ENCODE measurements at regions not wholly inside any gene's neighbourhood (a gene's known extent, or its start where the extent isn't known, plus 50 kb on each side); places are given as distances from the start of the nearest gene placed in this dataset.

- H3K27me3 Mint-ChIP-seq: peaks cover 18 to 54% of the 10 kb centered on the region in 2 donors
- no peaks in the 10 kb centered on the region for H3K36me3 Mint-ChIP-seq
- ATAC-seq (no peak), DNase-seq (ENCODE audit: low spot score) (no peak)
- no peaks in the 10 kb centered on the region for H3K9me3 Mint-ChIP-seq
- no peak overlapping the region for H3K27ac Mint-ChIP-seq
- no peaks in the 10 kb centered on the region for H3K4me1 Mint-ChIP-seq (ENCODE audit: low read depth in 2 of 2)
- H3K4me3 Mint-ChIP-seq: no peak overlapping the region
Measured at GRCh38 chr2:176592216-176592615, 323.0 kb downstream of the MTX2 start.

GRCh38 chr2:176595986-176596385, 326.7 kb downstream of the MTX2 start:
- H3K27me3 Mint-ChIP-seq: peaks cover 32 to 64% of the 10 kb centered on the region in 2 donors
- DNase-seq (ENCODE audit: low spot score): no peak
- H3K27ac Mint-ChIP-seq: no peak overlapping the region
- no peaks in the 10 kb centered on the region for H3K9me3 Mint-ChIP-seq
- no peaks in the 10 kb centered on the region for H3K36me3 Mint-ChIP-seq
- ATAC-seq: no peak
- no peaks in the 10 kb centered on the region for H3K4me1 Mint-ChIP-seq (ENCODE audit: low read depth in 2 of 2)
- H3K4me3 Mint-ChIP-seq: no peak overlapping the region

GRCh38 chr2:176597916-176598315, 328.7 kb downstream of the MTX2 start:
- Mint-ChIP-seq H3K36me3 (no peaks in the 10 kb centered on the region), H3K4me1 (ENCODE audit: low read depth in 2 of 2) (no peaks in the 10 kb centered on the region), H3K4me3 (no peak overlapping the region), H3K9me3 (no peaks in the 10 kb centered on the region), H3K27ac (no peak overlapping the region), H3K27me3 (peaks cover 32 to 70% of the 10 kb centered on the region in 2 donors)
- DNase-seq (ENCODE audit: low spot score) (no peak), ATAC-seq (no peak)

DNA sequence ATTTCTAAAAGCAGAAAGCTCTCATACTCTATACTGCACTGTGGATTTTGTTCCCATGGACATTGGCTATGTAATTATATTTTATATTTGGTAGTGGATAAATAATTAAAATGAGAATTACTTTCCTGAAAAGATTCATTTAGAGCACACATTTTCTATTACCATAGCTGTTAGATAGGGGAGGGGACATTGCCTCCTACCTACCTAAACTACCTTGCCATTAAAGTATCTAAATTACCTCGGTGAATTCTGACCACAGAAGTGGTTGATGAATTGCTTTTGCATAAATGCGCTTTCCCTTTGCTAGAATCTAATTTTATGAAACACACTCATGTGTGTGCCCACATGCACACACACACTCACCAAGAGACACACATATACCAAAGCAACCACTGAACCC, 329.1 kb downstream of the MTX2 start:
- DNase-seq (ENCODE audit: low spot score) (no peak), ATAC-seq (no peak)
- H3K4me3 Mint-ChIP-seq: no peak overlapping the region
- no peaks in the 10 kb centered on the region for H3K36me3 Mint-ChIP-seq
- no peak overlapping the region for H3K27ac Mint-ChIP-seq
- no peaks in the 10 kb centered on the region for H3K9me3 Mint-ChIP-seq
- peaks cover 33 to 70% of the 10 kb centered on the region in 2 donors for H3K27me3 Mint-ChIP-seq
- H3K4me1 Mint-ChIP-seq (ENCODE audit: low read depth in 2 of 2): no peaks in the 10 kb centered on the region

DNA sequence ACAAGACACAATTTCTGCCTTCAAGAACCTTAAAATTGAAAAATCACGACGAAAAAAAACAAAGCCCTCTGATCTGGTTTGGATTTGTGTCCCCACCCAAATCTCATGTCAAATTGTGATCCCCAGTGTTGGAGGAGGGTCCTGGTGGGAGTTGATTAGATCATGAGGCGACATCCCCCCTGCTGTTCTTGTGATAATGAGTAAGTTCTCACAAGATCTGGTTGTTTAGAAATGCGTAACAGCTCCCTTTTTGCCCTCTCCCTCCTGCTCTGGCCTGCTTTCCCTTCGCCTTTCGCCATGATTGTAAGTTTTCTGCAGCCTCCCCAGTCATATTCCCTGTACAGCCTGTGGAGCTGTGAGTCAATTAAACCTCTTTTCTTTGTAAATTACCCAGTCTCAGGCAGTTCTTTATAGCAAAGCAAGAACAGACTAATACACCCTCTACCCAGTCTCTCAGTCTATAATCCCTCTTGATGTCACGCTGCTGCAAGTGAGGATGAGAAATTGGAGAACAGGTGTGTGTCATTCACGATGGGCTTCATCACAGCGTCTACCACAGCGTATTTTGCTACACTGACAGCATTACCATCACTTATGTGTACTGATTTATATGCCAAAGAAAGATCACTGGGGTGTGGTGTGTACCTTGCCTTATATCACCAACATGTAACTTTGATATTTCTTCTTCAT, 330.7 kb downstream of the MTX2 start:
- peaks cover 30 to 61% of the 10 kb centered on the region in 2 donors for H3K27me3 Mint-ChIP-seq

DNA sequence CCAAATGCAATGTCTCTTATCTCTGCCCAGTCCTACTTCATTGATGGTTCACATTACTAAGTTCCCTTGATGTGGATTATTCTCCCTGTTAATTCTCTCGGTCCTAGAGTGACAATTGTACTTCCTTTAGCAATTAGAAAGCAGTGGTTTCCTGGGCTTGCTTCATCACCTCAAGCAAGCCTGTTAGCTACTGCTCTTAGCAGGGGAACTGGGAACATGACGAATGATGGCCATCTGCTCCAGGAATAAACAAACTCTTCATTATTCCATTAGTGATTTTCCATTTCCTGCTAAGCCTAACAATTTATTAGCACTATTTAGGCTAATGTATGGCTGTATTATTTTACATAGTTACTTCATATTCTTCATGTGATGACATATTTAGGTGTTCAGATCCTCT, 331.8 kb downstream of the MTX2 start:
- Mint-ChIP-seq H3K4me1 (ENCODE audit: low read depth in 2 of 2) (no peaks in the 10 kb centered on the region), H3K4me3 (no peak overlapping the region), H3K27me3 (peaks cover 27 to 57% of the 10 kb centered on the region in 2 donors), H3K9me3 (no peaks in the 10 kb centered on the region), H3K36me3 (no peaks in the 10 kb centered on the region), H3K27ac (no peak overlapping the region)
- ATAC-seq (no peak), DNase-seq (ENCODE audit: low spot score) (no peak)

More for the DNA sequence above, 330.7 kb downstream of the MTX2 start:
- DNase-seq (ENCODE audit: low spot score) (no peak), ATAC-seq (no peak)
- Mint-ChIP-seq H3K4me1 (ENCODE audit: low read depth in 2 of 2) (no peaks in the 10 kb centered on the region), H3K36me3 (no peaks in the 10 kb centered on the region), H3K4me3 (no peak overlapping the region), H3K27ac (no peak overlapping the region), H3K9me3 (no peaks in the 10 kb centered on the region)

GRCh38 chr2:176612036-176612435, 342.8 kb downstream of the MTX2 start:
- ATAC-seq (no peak), DNase-seq (ENCODE audit: low spot score) (no peak)
- H3K27ac Mint-ChIP-seq: no peak overlapping the region
- no peaks in the 10 kb centered on the region for H3K9me3 Mint-ChIP-seq
- H3K4me3 Mint-ChIP-seq: no peak overlapping the region
- H3K36me3 Mint-ChIP-seq: no peaks in the 10 kb centered on the region
- no peaks in the 10 kb centered on the region for H3K4me1 Mint-ChIP-seq (ENCODE audit: low read depth in 2 of 2)
- peaks cover 25 to 40% of the 10 kb centered on the region in 2 donors for H3K27me3 Mint-ChIP-seq

DNA sequence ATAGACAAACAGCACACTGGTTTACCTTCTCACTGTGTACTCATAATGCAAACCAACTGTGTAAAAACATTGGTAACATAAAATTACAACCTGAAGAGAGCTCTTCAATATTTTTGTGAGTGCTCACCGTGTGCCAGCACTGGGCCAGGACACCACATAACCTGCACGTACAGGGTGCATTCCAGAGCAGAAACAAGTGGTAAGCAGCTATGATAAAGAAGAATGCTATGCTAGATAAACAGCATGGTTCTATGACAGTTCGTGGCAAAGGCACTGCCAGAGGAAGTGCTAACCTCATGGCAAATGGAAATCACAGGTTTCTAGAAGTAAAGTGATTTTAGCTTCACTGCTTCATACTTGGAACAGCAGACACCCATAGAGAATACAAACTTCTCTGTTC, 343.5 kb downstream of the MTX2 start:
- Mint-ChIP-seq H3K9me3 (no peaks in the 10 kb centered on the region), H3K36me3 (no peaks in the 10 kb centered on the region), H3K4me1 (ENCODE audit: low read depth in 2 of 2) (no peaks in the 10 kb centered on the region), H3K27ac (no peak overlapping the region), H3K4me3 (no peak overlapping the region), H3K27me3 (peaks cover 25 to 38% of the 10 kb centered on the region in 2 donors)
- no peak for ATAC-seq
- DNase-seq (ENCODE audit: low spot score): no peak

GRCh38 chr2:176613323-176613987, 344.2 kb downstream of the MTX2 start:
- H3K36me3 Mint-ChIP-seq: no peaks in the 10 kb centered on the region
- no peaks in the 10 kb centered on the region for H3K4me1 Mint-ChIP-seq (ENCODE audit: low read depth in 2 of 2)
- no peak overlapping the region for H3K27ac Mint-ChIP-seq
- no peaks in the 10 kb centered on the region for H3K9me3 Mint-ChIP-seq
- H3K4me3 Mint-ChIP-seq: no peak overlapping the region
- ATAC-seq: no peak
- peaks cover 25 to 38% of the 10 kb centered on the region in 2 donors for H3K27me3 Mint-ChIP-seq
- no peak for DNase-seq (ENCODE audit: low spot score)

- no peak for ATAC-seq
- no peak for DNase-seq (ENCODE audit: low spot score)
- H3K27me3 Mint-ChIP-seq: peaks cover 26 to 39% of the 10 kb centered on the region in 2 donors
- no peaks in the 10 kb centered on the region for H3K4me1 Mint-ChIP-seq (ENCODE audit: low read depth in 2 of 2)
- no peaks in the 10 kb centered on the region for H3K9me3 Mint-ChIP-seq
- no peak overlapping the region for H3K27ac Mint-ChIP-seq
- H3K36me3 Mint-ChIP-seq: no peaks in the 10 kb centered on the region
- H3K4me3 Mint-ChIP-seq: no peak overlapping the region
Measured at GRCh38 chr2:176614049-176614448, 344.8 kb downstream of the MTX2 start.

GRCh38 chr2:176614930-176615329, 345.7 kb downstream of the MTX2 start:
- H3K4me3 Mint-ChIP-seq: no peak overlapping the region
- H3K9me3 Mint-ChIP-seq: no peaks in the 10 kb centered on the region
- ATAC-seq (no peak), DNase-seq (ENCODE audit: low spot score) (no peak)
- no peaks in the 10 kb centered on the region for H3K4me1 Mint-ChIP-seq (ENCODE audit: low read depth in 2 of 2)
- H3K36me3 Mint-ChIP-seq: no peaks in the 10 kb centered on the region
- no peak overlapping the region for H3K27ac Mint-ChIP-seq
- peaks cover 35 to 39% of the 10 kb centered on the region in 2 donors for H3K27me3 Mint-ChIP-seq

GRCh38 chr2:176619504-176619903, 350.3 kb downstream of the MTX2 start:
- no peak overlapping the region for H3K4me3 Mint-ChIP-seq
- ATAC-seq: no peak
- DNase-seq (ENCODE audit: low spot score): no peak
- H3K4me1 Mint-ChIP-seq (ENCODE audit: low read depth in 2 of 2): no peaks in the 10 kb centered on the region
- peaks cover 46 to 57% of the 10 kb centered on the region in 2 donors for H3K27me3 Mint-ChIP-seq
- no peak overlapping the region for H3K27ac Mint-ChIP-seq
- H3K9me3 Mint-ChIP-seq: no peaks in the 10 kb centered on the region
- H3K36me3 Mint-ChIP-seq: no peaks in the 10 kb centered on the region

DNA sequence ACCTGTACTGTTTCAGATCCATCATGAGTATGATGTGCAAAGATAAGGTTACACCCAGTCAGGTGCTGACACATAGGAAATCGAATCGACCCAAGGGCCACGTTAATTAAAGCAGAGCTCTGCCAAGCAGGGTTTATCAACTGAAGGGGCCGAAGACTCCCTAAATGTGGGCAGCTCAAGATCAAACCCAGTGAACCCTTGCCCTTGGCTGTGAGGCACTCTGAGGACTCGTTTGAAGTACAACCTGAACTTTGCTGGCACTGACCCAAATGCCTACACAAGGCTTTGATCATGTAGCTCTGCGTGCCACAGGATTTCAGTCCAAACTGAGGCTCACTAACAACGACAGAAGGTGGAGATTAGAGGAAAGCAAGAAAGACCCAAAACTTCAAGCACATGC, 352.1 kb downstream of the MTX2 start:
- no peaks in the 10 kb centered on the region for H3K9me3 Mint-ChIP-seq
- H3K36me3 Mint-ChIP-seq: no peaks in the 10 kb centered on the region
- DNase-seq (ENCODE audit: low spot score): no peak
- H3K27me3 Mint-ChIP-seq: peaks cover 47 to 60% of the 10 kb centered on the region in 2 donors
- no peak for ATAC-seq
- H3K4me1 Mint-ChIP-seq (ENCODE audit: low read depth in 2 of 2): no peaks in the 10 kb centered on the region
- no peak overlapping the region for H3K4me3 Mint-ChIP-seq
- H3K27ac Mint-ChIP-seq: no peak overlapping the region

- H3K4me1 Mint-ChIP-seq (ENCODE audit: low read depth in 2 of 2): no peaks in the 10 kb centered on the region
- no peaks in the 10 kb centered on the region for H3K9me3 Mint-ChIP-seq
- no peaks in the 10 kb centered on the region for H3K36me3 Mint-ChIP-seq
- no peak for DNase-seq (ENCODE audit: low spot score)
- ATAC-seq: no peak
- no peak overlapping the region for H3K27ac Mint-ChIP-seq
- no peak overlapping the region for H3K4me3 Mint-ChIP-seq
- peaks cover 47 to 72% of the 10 kb centered on the region in 2 donors for H3K27me3 Mint-ChIP-seq
Measured at GRCh38 chr2:176622792-176623191, 353.6 kb downstream of the MTX2 start.
